Activated T-cell treated with anti-CD3 and anti-CD28 coated beads, Interleukin-2, amount 50 U/mL, for 48 hours (primary cell): ENCODE measurements at regions not wholly inside any gene's neighbourhood (a gene's known extent, or its start where the extent isn't known, plus 50 kb on each side); places are given as distances from the start of the nearest gene placed in this dataset.

Experiments used
- DNase-seq, 2 experiments: peaks; one replicate each; pipeline ENCODE4 v3.0.0-alpha.2; 2020

DNA sequence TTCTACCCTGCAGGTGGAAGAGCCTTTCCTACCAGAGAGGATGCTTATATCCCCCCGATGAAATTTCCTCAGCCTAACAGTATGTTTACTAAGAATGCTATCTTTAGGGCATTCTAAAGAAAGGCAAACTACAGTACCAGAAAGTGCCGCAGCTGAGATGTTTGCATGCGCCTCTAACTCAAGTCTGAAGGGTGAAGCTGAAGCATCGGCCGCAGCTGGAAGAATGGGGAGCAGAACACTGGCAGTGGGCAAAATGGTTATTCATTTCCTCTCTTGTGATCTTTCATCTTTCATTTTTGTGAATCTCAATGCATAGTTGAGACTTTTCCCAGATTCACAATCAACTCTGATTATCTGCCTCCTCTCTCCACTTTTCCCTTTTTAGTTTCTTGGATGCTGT lies 648.2 kb upstream of the ZEB2 start:
- no peak for DNase-seq

GRCh38 chr2:145166731-145167302 lies 646.9 kb upstream of the ZEB2 start:
- no peak for DNase-seq

DNA sequence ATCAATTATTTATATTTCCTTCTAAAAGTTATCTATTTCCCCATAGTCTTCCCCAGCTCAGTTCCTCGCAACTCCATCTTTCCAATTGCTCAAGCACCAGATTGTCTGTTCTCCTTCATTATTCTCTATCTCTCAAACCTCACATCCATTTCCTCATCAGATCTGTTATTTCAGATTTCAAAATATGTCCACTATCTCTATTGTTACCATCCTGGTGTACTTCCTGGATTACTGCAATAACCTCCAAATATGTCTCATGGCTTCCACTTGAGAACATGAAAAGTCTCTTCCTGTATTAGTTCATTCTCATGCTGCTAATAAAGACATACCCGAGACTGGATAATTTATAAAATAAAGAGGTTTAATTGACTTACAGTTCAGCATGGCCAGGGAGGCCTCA lies 641.7 kb upstream of the ZEB2 start:
- no peak for DNase-seq

DNA sequence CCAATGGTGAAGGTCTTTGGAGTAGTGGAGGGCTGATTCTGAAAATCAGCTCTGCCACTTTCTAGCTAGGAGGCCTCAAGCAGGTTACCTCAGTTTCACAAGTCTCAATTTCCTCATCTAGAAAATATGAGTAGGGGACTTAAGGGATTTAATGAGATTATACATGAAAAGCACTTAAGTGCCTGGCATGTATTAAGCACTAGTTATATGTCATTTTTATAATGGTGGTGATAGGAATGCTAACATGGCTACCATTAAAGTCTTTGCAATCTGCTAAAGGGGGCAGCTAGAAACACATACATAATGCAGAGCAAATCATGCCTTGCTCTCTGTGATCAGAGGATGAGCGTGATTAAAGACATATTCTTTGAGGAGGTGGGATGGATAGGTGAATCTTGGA lies 640.9 kb upstream of the ZEB2 start:
- DNase-seq = no peak

DNA sequence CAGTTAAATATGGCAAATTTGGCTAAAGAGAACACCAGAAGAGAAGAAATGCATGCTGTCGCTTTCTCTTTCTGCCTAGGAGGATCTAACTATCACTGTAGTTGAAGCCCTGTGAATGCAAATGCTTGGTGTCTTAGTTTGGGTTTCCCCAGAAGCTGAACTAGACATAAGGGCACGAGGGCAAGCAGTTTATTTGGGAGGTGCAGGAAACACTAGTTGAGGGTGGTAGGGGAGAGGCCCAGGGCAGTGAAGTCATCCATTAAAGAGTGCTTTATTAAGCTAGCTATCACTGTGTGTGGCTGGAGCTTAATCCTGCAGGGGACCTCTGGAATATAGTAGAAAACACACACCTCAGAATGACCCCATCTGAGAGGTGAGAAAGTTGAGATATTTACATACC lies 639.8 kb upstream of the ZEB2 start:
- no peak for DNase-seq

- no peak for DNase-seq
Observed at GRCh38 chr2:145157741-145158591, 638.0 kb upstream of the ZEB2 start.

DNA sequence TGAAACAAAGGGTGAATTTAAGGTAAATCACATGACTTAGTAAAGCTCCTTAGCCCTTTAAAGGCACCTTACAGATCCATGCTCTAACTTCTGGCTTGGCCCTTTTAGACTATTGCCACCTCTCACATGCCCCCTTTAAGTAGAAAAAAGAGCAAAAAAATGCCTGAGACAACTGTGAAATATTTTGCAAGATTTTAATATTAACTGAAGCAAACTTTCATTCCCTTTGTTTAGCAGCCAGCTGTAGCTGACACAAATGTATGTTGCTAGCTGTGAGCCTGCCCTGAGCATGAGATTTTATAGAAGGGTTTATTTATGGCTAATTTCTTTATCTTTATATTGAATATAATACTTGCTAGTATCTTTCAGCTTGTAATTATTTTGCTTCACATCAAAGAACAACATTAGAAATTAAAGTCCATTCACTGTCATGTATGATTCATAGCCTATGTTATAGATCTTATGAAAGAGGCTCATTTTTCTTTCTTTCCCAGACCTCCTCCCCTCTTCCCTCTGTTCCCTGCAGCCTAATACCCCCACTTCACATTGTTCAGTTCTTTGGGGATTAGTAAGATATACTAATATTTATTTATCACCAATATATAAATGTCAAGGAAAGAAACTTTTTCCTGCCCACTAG lies 637.2 kb upstream of the ZEB2 start:
- DNase-seq = no peak

DNA sequence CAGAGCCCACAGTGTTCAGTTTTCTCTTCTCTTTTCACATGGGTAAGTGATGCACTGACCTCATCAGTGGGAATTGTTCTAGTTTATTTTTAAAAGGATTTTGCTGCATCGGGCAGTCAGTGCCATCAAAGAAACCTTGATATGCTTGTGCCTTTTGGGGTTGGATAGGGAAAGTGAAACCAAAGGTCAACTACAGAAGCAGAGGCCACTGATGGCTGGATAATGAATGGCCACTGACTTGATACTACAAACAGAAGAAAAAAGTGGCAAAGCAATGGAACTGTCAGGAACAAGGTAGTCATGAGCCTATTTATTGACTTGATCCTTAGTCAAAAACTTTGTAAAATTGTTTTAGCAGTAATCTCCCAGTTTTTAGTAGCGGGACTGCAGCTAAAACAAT lies 636.3 kb upstream of the ZEB2 start:
- DNase-seq = no peak

DNA sequence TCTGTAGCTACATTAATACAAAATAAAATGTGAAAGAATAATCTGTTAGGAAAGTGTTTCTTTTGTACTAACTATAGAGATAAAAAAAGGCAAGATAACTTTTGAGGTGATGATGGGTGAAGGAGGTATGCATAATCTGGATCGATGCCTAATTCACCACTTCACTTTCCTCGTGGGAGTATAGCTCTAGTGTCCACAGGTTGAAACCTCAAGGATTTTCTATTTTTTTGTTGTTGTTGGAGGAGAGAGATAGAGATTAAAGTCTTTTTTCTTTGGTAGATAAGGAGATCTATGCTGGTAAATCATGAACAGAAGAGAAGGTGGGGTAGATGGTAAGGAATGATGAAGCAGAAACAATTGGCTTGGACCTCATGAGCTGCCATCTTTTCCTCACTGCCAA lies 635.3 kb upstream of the ZEB2 start:
- DNase-seq = no peak

GRCh38 chr2:145154731-145155130 lies 634.8 kb upstream of the ZEB2 start:
- DNase-seq = no peak

DNA sequence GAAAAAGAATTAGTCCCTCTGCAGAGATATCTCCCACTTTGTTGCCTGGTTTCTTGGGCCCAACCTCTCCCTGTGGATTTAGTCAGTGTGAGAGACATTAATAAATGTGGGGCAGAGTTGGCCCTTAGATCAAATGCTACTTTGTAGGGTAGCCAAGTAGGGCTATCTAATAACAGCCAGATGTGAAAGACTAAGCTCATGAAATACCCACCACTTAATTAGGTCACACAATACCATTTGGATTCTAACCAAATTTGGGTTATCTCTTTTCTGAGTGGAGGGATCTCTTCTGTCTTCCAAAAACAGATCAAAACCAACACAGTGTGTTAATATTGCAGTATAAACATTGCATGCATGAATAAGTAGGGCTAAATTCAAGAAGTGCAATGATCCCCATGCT lies 626.8 kb upstream of the ZEB2 start:
- no peak for DNase-seq

GRCh38 chr2:145144131-145144728 lies 624.3 kb upstream of the ZEB2 start:
- no peak for DNase-seq

DNA sequence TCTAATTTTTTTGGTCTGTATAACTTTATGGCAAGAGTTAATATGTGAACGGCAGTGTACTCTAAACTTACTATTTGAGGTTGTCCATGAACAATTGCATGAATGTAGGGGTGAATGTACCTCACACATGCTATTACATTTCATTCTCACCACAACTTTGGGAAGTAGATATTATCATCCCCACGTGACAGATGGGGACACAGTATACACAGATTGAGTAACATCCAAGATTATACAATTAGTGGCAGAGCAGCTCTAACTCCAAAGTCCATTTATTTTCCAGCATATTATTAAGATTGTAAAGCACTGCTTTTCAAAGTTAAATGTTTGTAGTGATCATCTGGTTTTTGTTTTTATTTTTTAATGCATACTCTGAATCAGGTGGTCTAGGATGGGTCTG lies 622.1 kb upstream of the ZEB2 start:
- no peak for DNase-seq

GRCh38 chr2:145140658-145141057 lies 620.7 kb upstream of the ZEB2 start:
- no peak for DNase-seq

- DNase-seq = no peak
Observed at GRCh38 chr2:145138626-145139025, 618.7 kb upstream of the ZEB2 start.

- DNase-seq = no peak
Observed at GRCh38 chr2:145137901-145138300, 618.0 kb upstream of the ZEB2 start.

DNA sequence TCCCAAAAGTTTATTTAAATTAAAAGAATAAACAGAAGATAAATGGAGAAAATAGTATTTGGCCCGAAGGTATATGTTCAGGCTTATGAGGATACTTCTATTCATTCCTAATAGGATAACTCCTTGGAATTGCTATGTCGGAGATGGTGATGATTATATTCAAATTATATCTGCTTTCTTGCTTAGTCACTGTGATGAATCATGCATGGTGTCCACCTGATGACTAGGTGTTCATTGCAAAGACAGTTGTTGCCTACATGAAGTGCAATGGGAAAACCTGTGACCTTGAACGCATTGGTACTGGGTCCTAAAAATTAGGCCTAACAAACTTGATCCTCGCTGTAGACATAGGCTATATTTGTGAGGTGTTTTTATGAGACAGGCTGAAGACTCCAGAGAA lies 617.3 kb upstream of the ZEB2 start:
- no peak for DNase-seq

DNA sequence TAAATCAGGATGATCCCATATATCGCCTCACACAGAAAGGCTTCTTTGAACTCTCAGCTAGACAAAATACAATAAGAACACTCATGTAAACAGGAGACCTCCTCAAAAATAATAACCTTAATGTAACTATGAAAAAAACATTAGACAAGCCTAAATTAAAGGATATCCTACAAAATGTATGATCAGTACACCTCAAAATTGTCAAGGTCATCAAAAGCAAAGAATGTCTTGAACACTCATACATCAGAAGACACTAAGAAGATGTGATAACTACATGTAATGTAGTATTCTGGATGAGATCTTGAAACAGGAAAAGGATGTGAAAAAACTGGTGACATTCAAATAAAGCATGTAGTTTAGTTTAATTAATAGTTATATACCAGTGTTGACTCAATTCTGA lies 616.8 kb upstream of the ZEB2 start:
- no peak for DNase-seq

DNA sequence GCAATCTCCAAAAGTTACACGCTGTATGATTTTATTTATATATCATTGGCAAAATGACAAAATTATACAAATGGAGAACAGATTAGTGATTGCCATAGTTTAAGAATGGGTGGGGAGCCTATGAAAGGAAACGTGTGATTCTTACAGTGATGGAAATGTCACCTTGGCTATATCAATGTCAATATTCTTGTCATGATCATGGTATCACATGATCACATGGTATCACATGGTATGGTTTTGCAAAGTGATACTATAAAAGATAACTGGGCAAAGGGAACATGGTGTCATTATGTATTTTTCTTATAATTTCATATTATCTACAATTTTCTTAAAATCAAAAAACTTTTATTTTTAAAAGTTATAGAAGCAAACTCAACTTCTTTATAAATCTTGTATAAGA lies 606.2 kb upstream of the ZEB2 start:
- no peak for DNase-seq

DNA sequence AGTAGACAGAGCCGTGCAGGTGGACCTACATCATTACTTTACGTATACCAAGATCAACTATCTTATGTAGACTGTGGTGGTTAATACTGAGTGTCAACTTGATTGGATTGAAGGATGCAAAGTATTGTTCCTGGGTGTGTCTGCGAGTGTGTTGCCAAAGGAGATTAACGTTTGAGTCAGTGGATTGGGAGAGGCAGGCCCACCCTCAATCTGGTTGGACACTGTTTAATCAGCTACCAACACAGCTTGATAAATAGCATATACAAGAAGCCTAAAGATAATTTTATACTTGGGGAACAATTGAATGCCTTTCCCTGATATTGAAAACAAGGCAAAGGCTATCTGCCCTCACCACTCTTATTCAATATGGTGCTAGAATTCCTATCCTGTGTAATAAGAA lies 604.2 kb upstream of the ZEB2 start:
- no peak for DNase-seq

- no peak for DNase-seq
Observed at GRCh38 chr2:145123606-145124005, 603.7 kb upstream of the ZEB2 start.

- no peak for DNase-seq
Observed at GRCh38 chr2:145119225-145119624, 599.3 kb upstream of the ZEB2 start.

- DNase-seq = no peak
Observed at GRCh38 chr2:145116834-145117725, 597.2 kb upstream of the ZEB2 start.
